Osteoblast (primary cell): ENCODE measurements at regions not wholly inside any gene's neighbourhood (a gene's known extent, or its start where the extent isn't known, plus 50 kb on each side); places are given as distances from the start of the nearest gene placed in this dataset.

Experiments used
- DNase-seq: peaks from one replicate; pipeline ENCODE4 v3.0.0; 2011; ENCODE audit warnings: low spot score, mixed read lengths; ENCODE audit not compliant: insufficient read length; ENCODE audit errors: missing footprints
- H2AFZ ChIP-seq: 2 replicates; pipeline ENCODE4 v1.6.0; 2011; ENCODE audit warnings: mild to moderate bottlenecking, low read length
- H3K27ac ChIP-seq: 2 replicates; pipeline ENCODE4 v1.5.1; 2011; ENCODE audit warnings: mild to moderate bottlenecking, low read depth, low read length, moderate library complexity
- H3K27me3 ChIP-seq: 2 replicates; pipeline ENCODE4 v1.6.0; 2012; ENCODE audit warnings: mild to moderate bottlenecking, control low read depth, inconsistent platforms, low read length, moderate library complexity; ENCODE audit not compliant: insufficient read depth
- H3K36me3 ChIP-seq: 2 replicates; pipeline ENCODE4 v1.5.1; 2011; ENCODE audit warnings: mild to moderate bottlenecking, low read length, control low read depth, moderate library complexity; ENCODE audit not compliant: insufficient read depth
- H3K4me1 ChIP-seq: 2 replicates; pipeline ENCODE4 v1.5.1; 2011; ENCODE audit warnings: mild to moderate bottlenecking, low read length, control low read depth, moderate library complexity; ENCODE audit not compliant: insufficient read depth
- H3K4me2 ChIP-seq: 2 replicates; pipeline ENCODE4 v1.6.0; 2011; ENCODE audit warnings: mild to moderate bottlenecking, low read length; ENCODE audit not compliant: insufficient read depth
- H3K4me3 ChIP-seq: fragments of 200-600 bp; sonication (generic); 3 replicates; pipeline ENCODE4 v1.5.1; 2012; ENCODE audit warnings: mild to moderate bottlenecking, low read length, inconsistent platforms; ENCODE audit not compliant: insufficient read depth
- H3K79me2 ChIP-seq: 2 replicates; pipeline ENCODE4 v1.6.0; 2012; ENCODE audit warnings: mild to moderate bottlenecking, low read length, control low read depth, inconsistent platforms; ENCODE audit not compliant: insufficient read depth
- H3K9me3 ChIP-seq: 2 replicates; pipeline ENCODE4 v1.5.1; 2011; ENCODE audit warnings: low read depth, low read length, control low read depth
- H4K20me1 ChIP-seq: 2 replicates; pipeline ENCODE4 v1.6.0; 2012; ENCODE audit warnings: mild to moderate bottlenecking, low read length, control low read depth; ENCODE audit not compliant: insufficient read depth
- TF ChIP-seq, protein P1 (sequence below): IDR thresholded peaks from 2 replicates; pipeline ENCODE4 v1.5.1; 2011; ENCODE audit warnings: mild to moderate bottlenecking, low read depth, low read length, moderate library complexity; ENCODE audit errors: extremely low read depth

- Histone ChIP-seq H3K36me3 (no peaks in the 10 kb centered on the region), H3K4me3 (no peak overlapping the region), H3K27me3 (no peaks in the 10 kb centered on the region), H3K79me2 (no peaks in the 10 kb centered on the region), H3K4me2 (no peak overlapping the region), H3K4me1 (peaks cover 2% of the 10 kb centered on the region), H3K9me3 (no peaks in the 10 kb centered on the region), H4K20me1 (no peaks in the 10 kb centered on the region), H3K27ac (no peak overlapping the region), H2AFZ (no peak overlapping the region)
- no peak for DNase-seq
- TF ChIP-seq, protein P1, sequence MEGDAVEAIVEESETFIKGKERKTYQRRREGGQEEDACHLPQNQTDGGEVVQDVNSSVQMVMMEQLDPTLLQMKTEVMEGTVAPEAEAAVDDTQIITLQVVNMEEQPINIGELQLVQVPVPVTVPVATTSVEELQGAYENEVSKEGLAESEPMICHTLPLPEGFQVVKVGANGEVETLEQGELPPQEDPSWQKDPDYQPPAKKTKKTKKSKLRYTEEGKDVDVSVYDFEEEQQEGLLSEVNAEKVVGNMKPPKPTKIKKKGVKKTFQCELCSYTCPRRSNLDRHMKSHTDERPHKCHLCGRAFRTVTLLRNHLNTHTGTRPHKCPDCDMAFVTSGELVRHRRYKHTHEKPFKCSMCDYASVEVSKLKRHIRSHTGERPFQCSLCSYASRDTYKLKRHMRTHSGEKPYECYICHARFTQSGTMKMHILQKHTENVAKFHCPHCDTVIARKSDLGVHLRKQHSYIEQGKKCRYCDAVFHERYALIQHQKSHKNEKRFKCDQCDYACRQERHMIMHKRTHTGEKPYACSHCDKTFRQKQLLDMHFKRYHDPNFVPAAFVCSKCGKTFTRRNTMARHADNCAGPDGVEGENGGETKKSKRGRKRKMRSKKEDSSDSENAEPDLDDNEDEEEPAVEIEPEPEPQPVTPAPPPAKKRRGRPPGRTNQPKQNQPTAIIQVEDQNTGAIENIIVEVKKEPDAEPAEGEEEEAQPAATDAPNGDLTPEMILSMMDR = no peak
Measured at GRCh38 chr3:115233021-115233420, 85.9 kb upstream of the ZBTB20 start.

DNA sequence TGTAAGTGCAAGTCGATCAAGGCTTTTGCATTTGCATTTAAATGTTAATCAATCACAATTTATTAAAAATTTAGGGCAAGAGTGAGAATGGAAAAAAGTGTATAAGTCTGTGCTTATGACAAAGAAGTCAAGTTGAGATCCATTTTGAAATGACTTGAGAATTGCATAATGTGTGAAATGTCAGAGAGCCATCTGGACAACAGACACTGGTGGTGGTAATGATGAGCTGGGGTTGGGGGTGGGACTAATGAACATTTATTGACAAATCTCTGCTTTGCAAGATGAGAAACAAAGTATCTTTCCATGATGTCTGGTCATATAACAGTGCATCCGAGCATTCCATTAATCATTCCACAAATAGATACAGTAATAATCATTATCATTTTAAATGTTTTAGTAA lies 89.4 kb upstream of the ZBTB20 start:
- H3K4me1 ChIP-seq = peaks cover 10% of the 10 kb centered on the region
- no peak overlapping the region for H3K4me3 ChIP-seq
- no peak overlapping the region for H3K4me2 ChIP-seq
- H3K9me3 ChIP-seq = no peaks in the 10 kb centered on the region
- H3K27me3 ChIP-seq = no peaks in the 10 kb centered on the region
- DNase-seq = no peak
- H2AFZ ChIP-seq = no peak overlapping the region
- H4K20me1 ChIP-seq = no peaks in the 10 kb centered on the region
- no peaks in the 10 kb centered on the region for H3K79me2 ChIP-seq
- H3K27ac ChIP-seq = no peak overlapping the region
- no peaks in the 10 kb centered on the region for H3K36me3 ChIP-seq
- TF ChIP-seq, protein P1 = no peak

DNA sequence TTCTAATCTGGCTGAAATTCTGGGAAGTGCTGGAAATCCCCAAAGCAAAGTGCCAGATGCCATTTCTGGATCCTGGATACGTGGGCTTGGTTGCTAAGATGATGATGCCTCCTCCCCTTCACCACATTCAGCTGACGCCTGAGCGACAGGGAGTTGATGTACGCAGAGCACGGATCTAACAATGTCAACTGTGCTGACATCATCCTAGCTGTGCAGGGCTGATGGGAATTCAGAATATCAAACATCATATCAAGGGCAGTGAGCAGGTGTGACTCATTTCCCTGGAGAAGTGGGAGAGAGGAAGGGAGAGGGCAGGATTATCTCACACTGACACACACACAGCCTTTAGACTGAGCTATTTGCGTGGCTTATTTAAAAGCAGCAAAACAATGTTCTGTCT lies 92.6 kb upstream of the ZBTB20 start:
- H2AFZ ChIP-seq = peak overlapping the region; percentile 1
- peak; percentile 22 for DNase-seq

DNA sequence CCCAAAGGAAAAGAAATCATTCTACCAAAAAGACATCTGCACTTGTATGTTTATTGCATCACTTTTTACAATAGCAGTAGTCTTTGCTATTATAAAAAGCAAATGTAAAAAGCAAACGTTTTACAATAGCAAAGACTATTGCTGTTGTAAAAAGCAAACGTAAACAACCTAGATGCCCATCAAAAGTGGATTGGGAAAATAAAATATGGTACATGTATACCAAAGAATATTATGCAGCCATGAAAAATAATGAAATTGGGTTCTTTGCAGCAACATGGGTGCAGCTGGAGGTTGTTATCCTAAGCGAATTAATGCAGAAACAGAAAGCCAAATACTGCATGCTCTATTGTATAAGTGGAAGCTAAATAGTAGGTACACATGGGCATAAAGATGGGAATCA lies 97.3 kb upstream of the ZBTB20 start:
- no peak overlapping the region for H3K4me3 ChIP-seq

More for the DNA sequence above, 92.6 kb upstream of the ZBTB20 start:
- H3K4me2 ChIP-seq = peak overlapping the region; percentile 42
- no peaks in the 10 kb centered on the region for H3K27me3 ChIP-seq
- H4K20me1 ChIP-seq = no peaks in the 10 kb centered on the region
- H3K9me3 ChIP-seq = no peaks in the 10 kb centered on the region
- no peaks in the 10 kb centered on the region for H3K79me2 ChIP-seq
- H3K4me1 ChIP-seq = peaks cover 9% of the 10 kb centered on the region
- peak overlapping the region; percentile 91 for H3K27ac ChIP-seq
- TF ChIP-seq, protein P1 = no peak
- H3K36me3 ChIP-seq = no peaks in the 10 kb centered on the region
- no peak overlapping the region for H3K4me3 ChIP-seq

More for the DNA sequence above, 97.3 kb upstream of the ZBTB20 start:
- Histone ChIP-seq H3K36me3 (no peaks in the 10 kb centered on the region), H3K4me2 (no peak overlapping the region), H3K27me3 (no peaks in the 10 kb centered on the region), H3K4me1 (peaks cover 40% of the 10 kb centered on the region), H4K20me1 (no peaks in the 10 kb centered on the region), H3K9me3 (no peaks in the 10 kb centered on the region), H3K79me2 (no peaks in the 10 kb centered on the region), H3K27ac (no peak overlapping the region), H2AFZ (no peak overlapping the region)
- DNase-seq = no peak
- TF ChIP-seq, protein P1 = no peak
